ENCODE measurements at regions not wholly inside any gene's neighbourhood (a gene's known extent, or its start where the extent isn't known, plus 50 kb on each side); places are given as distances from the start of the nearest gene placed in this dataset.
A peak's percentile ranks its signal among the peaks of the same experiment; 100 is the strongest.
"Not testable (repeated sequence)": the region's sequence is repeated elsewhere in the genome, so short reads cannot be mapped to it uniquely, and the experiment has no call there.

DNA sequence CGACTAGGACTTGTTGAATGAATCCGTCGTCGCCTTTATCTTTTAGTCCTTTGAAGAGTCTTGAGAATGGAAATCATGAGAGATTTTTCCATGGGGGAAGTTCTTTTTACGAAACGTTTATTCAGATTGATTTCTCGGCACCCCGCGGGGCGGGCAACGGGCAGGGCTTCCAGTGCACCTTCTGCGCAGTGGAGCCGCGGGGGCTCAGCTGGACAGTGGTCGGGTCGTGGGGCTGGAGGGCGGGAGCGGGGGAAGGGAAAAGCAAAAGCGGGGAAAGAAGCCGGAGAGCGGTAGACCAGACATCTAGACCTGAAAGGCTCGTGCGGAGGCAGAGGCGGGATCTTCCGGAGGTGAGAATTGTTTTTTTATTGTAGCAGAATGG is 103.0 kb downstream of the NBPF11 start:
- not testable (repeated sequence) for H3K36me3 Mint-ChIP-seq (ENCODE audit: insufficient read depth); DNase-seq (ENCODE audit: low spot score, unreplicated experiment); H3K4me1 Mint-ChIP-seq (ENCODE audit: low read depth); H3K9me3 Mint-ChIP-seq (ENCODE audit: low read depth); H3K27me3 Mint-ChIP-seq
- Mint-ChIP-seq H3K27ac (peak overlapping the region; percentile 29), H3K4me3 (ENCODE audit: low read depth) (peak overlapping the region; percentile 73)

DNA sequence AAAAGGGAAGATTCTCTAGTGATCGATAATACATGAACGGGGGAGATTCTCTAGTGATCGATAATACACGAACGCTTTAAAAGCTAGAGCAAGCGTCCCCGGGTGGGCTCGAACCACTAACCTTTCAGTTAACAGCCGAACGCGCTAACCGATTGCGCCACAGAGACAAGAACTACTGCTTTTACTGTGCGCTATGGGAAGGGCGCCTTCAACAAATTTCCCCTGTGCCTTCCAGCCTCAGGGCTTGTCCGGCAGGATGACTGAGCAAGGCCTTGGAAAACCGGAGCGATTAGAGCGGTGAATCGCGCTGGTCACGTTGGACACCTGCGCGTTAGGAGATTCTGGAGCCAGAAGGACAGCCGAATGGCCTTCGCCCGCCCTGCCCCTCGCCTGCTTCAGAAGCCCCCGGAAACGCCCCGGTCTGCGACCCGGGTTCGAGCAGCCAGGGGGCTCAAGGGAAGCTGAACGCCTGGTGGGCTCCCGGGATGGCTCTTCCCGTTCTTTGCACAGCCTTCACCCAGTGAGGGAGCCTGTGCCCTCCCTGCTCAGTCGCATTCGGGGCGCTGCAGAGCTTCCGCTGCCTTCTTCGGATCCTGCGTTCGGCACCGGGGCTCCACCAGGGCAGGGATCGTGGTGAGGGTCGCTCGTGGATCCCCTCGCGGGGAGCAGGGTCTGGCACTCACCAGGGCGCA is 103.5 kb downstream of the NBPF11 start:
- Mint-ChIP-seq H3K4me3 (ENCODE audit: low read depth) (peak overlapping the region; percentile 73), H3K27ac (peak overlapping the region; percentile 73)
- H3K36me3 Mint-ChIP-seq (ENCODE audit: insufficient read depth); H3K4me1 Mint-ChIP-seq (ENCODE audit: low read depth); H3K9me3 Mint-ChIP-seq (ENCODE audit: low read depth); DNase-seq (ENCODE audit: low spot score, unreplicated experiment); H3K27me3 Mint-ChIP-seq: not testable (repeated sequence)

GRCh38 chr1:148045872-148046271 is 106.2 kb downstream of the NBPF11 start:
- H3K9me3 Mint-ChIP-seq (ENCODE audit: low read depth); DNase-seq (ENCODE audit: low spot score, unreplicated experiment); H3K4me1 Mint-ChIP-seq (ENCODE audit: low read depth); H3K36me3 Mint-ChIP-seq (ENCODE audit: insufficient read depth); H3K27ac Mint-ChIP-seq; H3K4me3 Mint-ChIP-seq (ENCODE audit: low read depth): not testable (repeated sequence)
- H3K27me3 Mint-ChIP-seq = peaks cover 13% of the 10 kb centered on the region

- not testable (repeated sequence) for H3K27ac Mint-ChIP-seq; DNase-seq (ENCODE audit: low spot score, unreplicated experiment); H3K36me3 Mint-ChIP-seq (ENCODE audit: insufficient read depth); H3K9me3 Mint-ChIP-seq (ENCODE audit: low read depth); H3K4me1 Mint-ChIP-seq (ENCODE audit: low read depth); H3K4me3 Mint-ChIP-seq (ENCODE audit: low read depth)
- peaks cover 13% of the 10 kb centered on the region for H3K27me3 Mint-ChIP-seq
Observed at GRCh38 chr1:148044495-148044894, 107.6 kb downstream of the NBPF11 start.
